CD4-positive, alpha-beta T cell treated with Interferon alpha-2 for 1 hour (primary cell): ENCODE measurements at regions not wholly inside any gene's neighbourhood (a gene's known extent, or its start where the extent isn't known, plus 50 kb on each side); places are given as distances from the start of the nearest gene placed in this dataset.

Experiments
- DNase-seq, 2 donors: peaks; one replicate each; pipeline ENCODE4 v3.0.0-alpha.2; 2020 to 2022

GRCh38 chr2:195404651-195405050 lies 252.4 kb upstream of the SLC39A10 start:
- peak in 1 of 2 donors; percentile 28 for DNase-seq

GRCh38 chr2:195396479-195396878 lies 260.5 kb upstream of the SLC39A10 start:
- no peak for DNase-seq

- no peak for DNase-seq
Measured at GRCh38 chr2:195395362-195395761, 261.7 kb upstream of the SLC39A10 start.

- DNase-seq, result no peak
Measured at GRCh38 chr2:195392446-195393336, 264.3 kb upstream of the SLC39A10 start.

GRCh38 chr2:195390686-195391321 lies 266.2 kb upstream of the SLC39A10 start:
- no peak for DNase-seq

- no peak for DNase-seq
Measured at GRCh38 chr2:195388028-195388427, 269.0 kb upstream of the SLC39A10 start.

GRCh38 chr2:195382186-195382585 lies 274.8 kb upstream of the SLC39A10 start:
- peak; percentile 11 to 48 for DNase-seq

- DNase-seq, result no peak
Measured at GRCh38 chr2:195370167-195370943, 286.7 kb upstream of the SLC39A10 start.

GRCh38 chr2:195369218-195369587 lies 287.8 kb upstream of the SLC39A10 start:
- DNase-seq, result no peak

- no peak for DNase-seq
Measured at GRCh38 chr2:195368249-195369217, 288.5 kb upstream of the SLC39A10 start.

- DNase-seq, result no peak
Measured at GRCh38 chr2:195367809-195368208, 289.2 kb upstream of the SLC39A10 start.

- DNase-seq, result no peak
Measured at GRCh38 chr2:195364015-195364965, 292.7 kb upstream of the SLC39A10 start.

- no peak for DNase-seq
Measured at GRCh38 chr2:195363496-195363895, 293.5 kb upstream of the SLC39A10 start.

- DNase-seq, result no peak
Measured at GRCh38 chr2:195360242-195360641, 296.8 kb upstream of the SLC39A10 start.

- DNase-seq, result no peak
Measured at GRCh38 chr2:195359043-195359735, 297.8 kb upstream of the SLC39A10 start.

GRCh38 chr2:195356920-195357440 lies 300.0 kb upstream of the SLC39A10 start:
- no peak for DNase-seq

- no peak for DNase-seq
Measured at GRCh38 chr2:195356026-195356425, 301.0 kb upstream of the SLC39A10 start.

GRCh38 chr2:195352581-195352980 lies 304.4 kb upstream of the SLC39A10 start:
- DNase-seq, result no peak

- DNase-seq, result no peak
Measured at GRCh38 chr2:195343942-195344530, 313.0 kb upstream of the SLC39A10 start.

GRCh38 chr2:195343540-195343939 lies 313.5 kb upstream of the SLC39A10 start:
- DNase-seq, result no peak
